ENCODE measurements at regions not wholly inside any gene's neighbourhood (a gene's known extent, or its start where the extent isn't known, plus 50 kb on each side); places are given as distances from the start of the nearest gene placed in this dataset.

- 27 to 49% (median 48%) methylated on average over 5 of the region's 5 CpGs for WGBS, 5 donors
- Histone ChIP-seq H3K4me1 (no peaks in the 10 kb centered on the region), H3K36me3 (no peaks in the 10 kb centered on the region), H3K9me3 (peaks cover 0 to 9% (median 0%) of the 10 kb centered on the region in 8 donors), H3K4me3 (no peak overlapping the region), H3K27ac (no peak overlapping the region), H3K27me3 (replicated peaks in 1 of 7) (no peaks in the 10 kb centered on the region)
- intact Hi-C loops (cut with DNase I; ENCODE audit: low total_unique reads): no loop called here
- TF ChIP-seq POLR2AphosphoS5 (IDR thresholded peaks at IDR 0.05) (no peak), POLR2A (IDR thresholded peaks at IDR 0.05) (no peak)
- TF ChIP-seq, protein P1, sequence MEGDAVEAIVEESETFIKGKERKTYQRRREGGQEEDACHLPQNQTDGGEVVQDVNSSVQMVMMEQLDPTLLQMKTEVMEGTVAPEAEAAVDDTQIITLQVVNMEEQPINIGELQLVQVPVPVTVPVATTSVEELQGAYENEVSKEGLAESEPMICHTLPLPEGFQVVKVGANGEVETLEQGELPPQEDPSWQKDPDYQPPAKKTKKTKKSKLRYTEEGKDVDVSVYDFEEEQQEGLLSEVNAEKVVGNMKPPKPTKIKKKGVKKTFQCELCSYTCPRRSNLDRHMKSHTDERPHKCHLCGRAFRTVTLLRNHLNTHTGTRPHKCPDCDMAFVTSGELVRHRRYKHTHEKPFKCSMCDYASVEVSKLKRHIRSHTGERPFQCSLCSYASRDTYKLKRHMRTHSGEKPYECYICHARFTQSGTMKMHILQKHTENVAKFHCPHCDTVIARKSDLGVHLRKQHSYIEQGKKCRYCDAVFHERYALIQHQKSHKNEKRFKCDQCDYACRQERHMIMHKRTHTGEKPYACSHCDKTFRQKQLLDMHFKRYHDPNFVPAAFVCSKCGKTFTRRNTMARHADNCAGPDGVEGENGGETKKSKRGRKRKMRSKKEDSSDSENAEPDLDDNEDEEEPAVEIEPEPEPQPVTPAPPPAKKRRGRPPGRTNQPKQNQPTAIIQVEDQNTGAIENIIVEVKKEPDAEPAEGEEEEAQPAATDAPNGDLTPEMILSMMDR (IDR thresholded peaks at IDR 0.05 in 8 of 11, conservative IDR thresholded peaks at IDR 0.05 in 3 of 11): no peak
- DNase-seq: no peak
Observed at GRCh38 chr4:19880206-19880605, 371.5 kb upstream of the SLIT2 start.

DNA sequence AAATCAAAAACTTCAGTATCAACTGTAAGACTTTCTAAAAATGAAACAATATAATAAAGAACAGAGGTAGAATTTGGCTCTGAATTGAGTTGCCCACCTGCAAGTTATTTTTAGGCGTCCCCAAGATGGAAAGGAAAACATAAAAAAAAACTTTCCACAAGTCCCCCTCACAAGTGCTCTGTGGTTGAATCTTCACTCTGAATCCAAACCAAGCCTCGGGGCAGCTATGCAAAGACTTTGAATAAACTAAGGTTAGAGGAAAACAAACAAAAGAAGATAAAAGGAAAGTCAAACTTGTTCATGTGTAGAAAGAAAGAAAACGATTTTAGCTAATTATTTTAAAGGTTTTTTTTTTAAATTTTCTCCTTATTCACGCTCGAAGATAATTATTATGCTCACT is 372.4 kb upstream of the SLIT2 start:
- TF ChIP-seq POLR2AphosphoS5 (IDR thresholded peaks at IDR 0.05): no peak
- TF ChIP-seq, protein P1 (IDR thresholded peaks at IDR 0.05 in 8 of 11, conservative IDR thresholded peaks at IDR 0.05 in 3 of 11): no peak
- TF ChIP-seq POLR2A (IDR thresholded peaks at IDR 0.05): no peak
- DNase-seq: no peak
- intact Hi-C loops (cut with DNase I; ENCODE audit: low total_unique reads): no loop called here
- no peaks in the 10 kb centered on the region for H3K36me3 ChIP-seq
- no peak overlapping the region for H3K4me3 ChIP-seq
- no peaks in the 10 kb centered on the region for H3K4me1 ChIP-seq
- H3K27me3 ChIP-seq (replicated peaks in 1 of 7): no peaks in the 10 kb centered on the region
- H3K9me3 ChIP-seq: peaks cover 0 to 9% (median 0%) of the 10 kb centered on the region in 8 donors
- 63 to 72% (median 69%) methylated on average over 5 of the region's 5 CpGs for WGBS, 5 donors
- H3K27ac ChIP-seq: no peak overlapping the region

DNA sequence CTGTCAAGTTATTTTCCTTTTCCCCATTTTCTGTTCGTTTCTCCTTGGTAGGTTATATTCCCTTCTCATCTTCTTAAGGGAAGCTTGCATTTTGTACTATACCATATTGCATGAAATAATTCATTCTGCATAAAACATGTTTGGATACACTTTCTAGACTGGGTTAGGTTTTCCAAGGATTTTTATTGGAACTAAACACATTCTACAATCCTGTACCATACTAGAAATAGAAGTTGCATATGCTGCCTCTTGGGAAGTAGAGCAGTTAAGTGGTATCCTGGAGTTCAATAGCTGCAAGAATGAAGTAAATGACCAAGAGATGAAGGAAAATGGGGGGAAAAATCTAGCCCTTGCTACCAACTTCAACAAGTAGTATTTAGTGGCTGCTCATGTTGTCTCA is 393.7 kb upstream of the SLIT2 start:
- intact Hi-C loops (cut with DNase I; ENCODE audit: low total_unique reads): no loop called here
- TF ChIP-seq POLR2A (IDR thresholded peaks at IDR 0.05) (no peak), POLR2AphosphoS5 (IDR thresholded peaks at IDR 0.05) (no peak)
- TF ChIP-seq, protein P1 (IDR thresholded peaks at IDR 0.05 in 8 of 11, conservative IDR thresholded peaks at IDR 0.05 in 3 of 11): no peak
- Histone ChIP-seq H3K4me1 (peaks cover 0 to 6% (median 0%) of the 10 kb centered on the region in 6 donors), H3K27me3 (replicated peaks in 1 of 7) (no peaks in the 10 kb centered on the region), H3K36me3 (no peaks in the 10 kb centered on the region), H3K4me3 (no peak overlapping the region), H3K9me3 (peaks cover 0 to 52% (median 29%) of the 10 kb centered on the region in 8 donors), H3K27ac (peak overlapping the region in 2 of 8 donors; percentile 7 to 43)
- 50 to 64% (median 58%) methylated on average over 1 of the region's 1 CpG for WGBS, 5 donors
- DNase-seq: no peak

DNA sequence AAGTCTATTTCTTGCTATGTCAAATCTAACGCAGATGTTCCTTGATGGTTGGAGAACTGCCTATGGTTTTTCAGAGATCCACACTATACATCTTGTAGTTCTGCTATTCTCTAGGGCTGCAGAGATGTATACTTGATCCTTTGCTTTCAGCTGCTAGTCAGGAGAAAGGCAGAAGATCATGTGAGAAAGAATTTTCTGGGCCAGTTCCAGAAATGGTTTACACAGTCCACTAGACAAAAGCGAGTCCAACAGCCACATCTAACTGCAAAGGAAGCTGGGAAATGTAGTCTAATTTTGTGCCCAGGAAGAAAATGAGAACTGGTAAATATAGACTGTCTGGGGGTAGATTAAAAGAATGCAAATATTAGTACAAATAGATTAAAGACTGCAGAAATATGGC is 394.3 kb upstream of the SLIT2 start:
- Histone ChIP-seq H3K4me1 (peaks cover 0 to 6% (median 0%) of the 10 kb centered on the region in 6 donors), H3K27me3 (replicated peaks in 1 of 7) (no peaks in the 10 kb centered on the region), H3K4me3 (no peak overlapping the region), H3K27ac (peak overlapping the region in 1 of 8 donors; percentile 7), H3K36me3 (no peaks in the 10 kb centered on the region), H3K9me3 (peaks cover 0 to 46% (median 26%) of the 10 kb centered on the region in 8 donors)
- intact Hi-C loops (cut with DNase I; ENCODE audit: low total_unique reads): no loop called here
- TF ChIP-seq POLR2AphosphoS5 (IDR thresholded peaks at IDR 0.05) (no peak), POLR2A (IDR thresholded peaks at IDR 0.05) (no peak)
- TF ChIP-seq, protein P1 (IDR thresholded peaks at IDR 0.05 in 8 of 11, conservative IDR thresholded peaks at IDR 0.05 in 3 of 11): no peak
- DNase-seq: no peak
- WGBS, 5 donors: 61 to 75% (median 67%) methylated on average over 2 of the region's 2 CpGs
